WTC11 (cell line): ENCODE measurements at regions not wholly inside any gene's neighbourhood (a gene's known extent, or its start where the extent isn't known, plus 50 kb on each side); places are given as distances from the start of the nearest gene placed in this dataset.

Experiments
- ATF1 ChIP-seq: sonication (generic); formaldehyde crosslinking; IDR thresholded peaks from 2 replicates; pipeline ENCODE4 v1.8.1; 2023; ENCODE audit warnings: mild to moderate bottlenecking, moderate library complexity, missing genetic modification reagents
- SP1 ChIP-seq: sonication (generic); formaldehyde crosslinking; conservative IDR thresholded peaks from 2 replicates; pipeline ENCODE4 v1.8.1; 2022; ENCODE audit warnings: missing genetic modification reagents
- ZNF512 ChIP-seq: sonication (generic); formaldehyde crosslinking; IDR thresholded peaks from 2 replicates; pipeline ENCODE4 v1.8.1; 2022; ENCODE audit warnings: missing genetic modification reagents, borderline replicate concordance
- TF ChIP-seq, protein P1 (sequence below): fragments of 250-450 bp; sonication (Bioruptor Pico); IDR thresholded peaks from 2 replicates; pipeline ENCODE4 v2.1.2; 2022; ENCODE audit warnings: mild to moderate bottlenecking, moderate library complexity
- TF ChIP-seq, protein P2 (sequence below): fragments of 200-600 bp; IDR thresholded peaks from 2 replicates; pipeline ENCODE4 v1.8.0; 2022; ENCODE audit warnings: antibody characterized with exemption
- TF ChIP-seq, protein P3 (sequence below): sonication (generic); formaldehyde crosslinking; conservative IDR thresholded peaks from 2 replicates; pipeline ENCODE4 v1.8.1; 2022; ENCODE audit warnings: mild to moderate bottlenecking, missing genetic modification reagents

GRCh38 chr22:48849219-48849912 is 978.3 kb downstream of the BRD1 start:
- TF ChIP-seq SP1 (CRISPR knock-in tag) = no peak
- TF ChIP-seq, protein P1, sequence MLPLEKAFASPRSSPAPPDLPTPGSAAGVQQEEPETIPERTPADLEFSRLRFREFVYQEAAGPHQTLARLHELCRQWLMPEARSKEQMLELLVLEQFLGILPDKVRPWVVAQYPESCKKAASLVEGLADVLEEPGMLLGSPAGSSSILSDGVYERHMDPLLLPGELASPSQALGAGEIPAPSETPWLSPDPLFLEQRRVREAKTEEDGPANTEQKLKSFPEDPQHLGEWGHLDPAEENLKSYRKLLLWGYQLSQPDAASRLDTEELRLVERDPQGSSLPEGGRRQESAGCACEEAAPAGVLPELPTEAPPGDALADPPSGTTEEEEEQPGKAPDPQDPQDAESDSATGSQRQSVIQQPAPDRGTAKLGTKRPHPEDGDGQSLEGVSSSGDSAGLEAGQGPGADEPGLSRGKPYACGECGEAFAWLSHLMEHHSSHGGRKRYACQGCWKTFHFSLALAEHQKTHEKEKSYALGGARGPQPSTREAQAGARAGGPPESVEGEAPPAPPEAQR (CRISPR knock-in tag) = no peak
- TF ChIP-seq, protein P2, sequence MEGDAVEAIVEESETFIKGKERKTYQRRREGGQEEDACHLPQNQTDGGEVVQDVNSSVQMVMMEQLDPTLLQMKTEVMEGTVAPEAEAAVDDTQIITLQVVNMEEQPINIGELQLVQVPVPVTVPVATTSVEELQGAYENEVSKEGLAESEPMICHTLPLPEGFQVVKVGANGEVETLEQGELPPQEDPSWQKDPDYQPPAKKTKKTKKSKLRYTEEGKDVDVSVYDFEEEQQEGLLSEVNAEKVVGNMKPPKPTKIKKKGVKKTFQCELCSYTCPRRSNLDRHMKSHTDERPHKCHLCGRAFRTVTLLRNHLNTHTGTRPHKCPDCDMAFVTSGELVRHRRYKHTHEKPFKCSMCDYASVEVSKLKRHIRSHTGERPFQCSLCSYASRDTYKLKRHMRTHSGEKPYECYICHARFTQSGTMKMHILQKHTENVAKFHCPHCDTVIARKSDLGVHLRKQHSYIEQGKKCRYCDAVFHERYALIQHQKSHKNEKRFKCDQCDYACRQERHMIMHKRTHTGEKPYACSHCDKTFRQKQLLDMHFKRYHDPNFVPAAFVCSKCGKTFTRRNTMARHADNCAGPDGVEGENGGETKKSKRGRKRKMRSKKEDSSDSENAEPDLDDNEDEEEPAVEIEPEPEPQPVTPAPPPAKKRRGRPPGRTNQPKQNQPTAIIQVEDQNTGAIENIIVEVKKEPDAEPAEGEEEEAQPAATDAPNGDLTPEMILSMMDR = no peak
- TF ChIP-seq ZNF512 (CRISPR knock-in tag) = no peak
- TF ChIP-seq, protein P3, sequence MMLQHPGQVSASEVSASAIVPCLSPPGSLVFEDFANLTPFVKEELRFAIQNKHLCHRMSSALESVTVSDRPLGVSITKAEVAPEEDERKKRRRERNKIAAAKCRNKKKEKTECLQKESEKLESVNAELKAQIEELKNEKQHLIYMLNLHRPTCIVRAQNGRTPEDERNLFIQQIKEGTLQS (CRISPR knock-in tag) = no peak
- no peak for TF ChIP-seq ATF1 (CRISPR knock-in tag)
